Endothelial cell of umbilical vein (primary cell): ENCODE measurements at regions not wholly inside any gene's neighbourhood (a gene's known extent, or its start where the extent isn't known, plus 50 kb on each side); places are given as distances from the start of the nearest gene placed in this dataset.

Source experiments
- BruUV-seq: library from RNA; stranded (reverse); fragments of 400-500 nt; replicated peaks from 2 replicates; lab custom pipeline; 2021; lab: Mats Ljungman, UMichigan
- CTCF ChIA-PET: fragments of 300-600, 350-600 bp; sonication (Branson Sonifier 250); formaldehyde crosslinking; loops from one replicate; lab custom pipeline; 2021; ENCODE audit warnings: antibody characterized with exemption, inconsistent platforms; lab: Charles Lee
- POLR2A ChIA-PET: fragments of 300-600, 350-600 bp; sonication (Branson Sonifier 250); formaldehyde crosslinking; loops from one replicate; lab custom pipeline; 2021; ENCODE audit warnings: antibody characterized with exemption, inconsistent platforms; lab: Charles Lee
- DNase-seq: peaks from one replicate; pipeline ENCODE4 v3.0.0-alpha.2; 2011; ENCODE audit warnings: low read depth, low spot score
- FAIRE-seq: peaks from 2 replicates; lab custom pipeline; 2011; peaks lifted over from hg19 to GRCh38; lab: Jason Lieb, UNC
- H2AFZ ChIP-seq: 2 replicates; pipeline ENCODE4 v1.6.0; 2012; ENCODE audit warnings: low read depth, low read length, control low read depth, inconsistent platforms
- H3K27ac ChIP-seq: 2 replicates; pipeline ENCODE4 v1.5.1; 2011; ENCODE audit warnings: low read depth, mild to moderate bottlenecking, control low read depth, low read length, moderate library complexity; ENCODE audit not compliant: insufficient read depth
- H3K27me3 ChIP-seq, 2 experiments: 2 replicates each; pipeline versions ENCODE4 v1.6.0 to v1.6.1; 2011; ENCODE audit warnings: low read length in 2 of 2, mixed read lengths in 1 of 2; ENCODE audit not compliant: control insufficient read depth in 2 of 2, insufficient read depth in 2 of 2
- H3K36me3 ChIP-seq, 2 experiments: 2 replicates in 1 of 2; 3 replicates in 1 of 2; pipeline ENCODE4 v1.5.1; 2011; ENCODE audit warnings: low read length in 2 of 2, mild to moderate bottlenecking in 1 of 2, moderate library complexity in 1 of 2; ENCODE audit not compliant: control insufficient read depth in 2 of 2, insufficient read depth in 2 of 2; ENCODE audit errors: extremely low read depth in 1 of 2
- H3K4me1 ChIP-seq: 3 replicates; pipeline ENCODE4 v1.5.1; 2011; ENCODE audit warnings: mild to moderate bottlenecking, low read length; ENCODE audit not compliant: control insufficient read depth, insufficient read depth; ENCODE audit errors: extremely low read depth
- H3K4me2 ChIP-seq: 2 replicates; pipeline ENCODE4 v1.6.1; 2011; ENCODE audit warnings: low read length, control low read depth, mixed read lengths; ENCODE audit not compliant: insufficient read depth
- H3K4me3 ChIP-seq, 3 experiments: fragments of 200-600 bp in 1 of 3; sonication (generic), shearing (Covaris generic) in 1 of 3; replicated peaks in 1 of 3; 2 replicates each; pipeline ENCODE4 v1.5.1; 2011 to 2016; ENCODE audit warnings: control low read depth in 3 of 3, low read length in 3 of 3, mild to moderate bottlenecking in 2 of 3, inconsistent platforms in 1 of 3, low read depth in 1 of 3, moderate library complexity in 1 of 3; ENCODE audit not compliant: insufficient read depth in 1 of 3
- H3K79me2 ChIP-seq: 2 replicates; pipeline ENCODE4 v1.6.0; 2012; ENCODE audit warnings: low read length, inconsistent platforms; ENCODE audit not compliant: control insufficient read depth, insufficient read depth
- H3K9ac ChIP-seq: replicated peaks from 2 replicates; pipeline ENCODE3; 2011; ENCODE audit warnings: low read length, control low read depth; ENCODE audit not compliant: insufficient read depth; ENCODE audit errors: extremely low read depth
- H3K9me1 ChIP-seq: replicated peaks from 3 replicates; pipeline ENCODE4 v1.6.0; 2011; ENCODE audit warnings: mild to moderate bottlenecking, low read length; ENCODE audit not compliant: control insufficient read depth, insufficient read depth; ENCODE audit errors: extremely low read depth
- H3K9me3 ChIP-seq: replicated peaks from 2 replicates; pipeline ENCODE4 v1.5.1; 2012; ENCODE audit warnings: low read length, inconsistent platforms; ENCODE audit not compliant: control insufficient read depth, insufficient read depth
- H4K20me1 ChIP-seq: replicated peaks from 2 replicates; pipeline ENCODE3; 2011; ENCODE audit warnings: mild to moderate bottlenecking, low read length; ENCODE audit not compliant: control insufficient read depth, insufficient read depth; ENCODE audit errors: extremely low read depth
- EZH2 ChIP-seq: IDR thresholded peaks from 2 replicates; pipeline ENCODE4 v1.6.1; 2012; ENCODE audit warnings: borderline replicate concordance, low read depth, mild to moderate bottlenecking, moderate library complexity, low read length, inconsistent platforms; ENCODE audit not compliant: severe bottlenecking
- FOS ChIP-seq: IDR thresholded peaks from 2 replicates; pipeline ENCODE4 v1.6.1; 2011; ENCODE audit warnings: mild to moderate bottlenecking, low read length, moderate library complexity, borderline replicate concordance; ENCODE audit not compliant: insufficient read depth
- GATA2 ChIP-seq: IDR thresholded peaks from 2 replicates; pipeline ENCODE4 v1.7.0; 2011; ENCODE audit warnings: low read depth, mild to moderate bottlenecking, moderate library complexity, mixed read lengths, low read length; ENCODE audit not compliant: insufficient read length, insufficient read depth
- JUN ChIP-seq: IDR thresholded peaks from 2 replicates; pipeline ENCODE4 v1.6.1; 2011; ENCODE audit warnings: borderline replicate concordance, low read depth; ENCODE audit not compliant: insufficient read length, insufficient read depth
- MYC ChIP-seq: IDR thresholded peaks from one replicate; pipeline ENCODE4 v1.6.1; 2011; ENCODE audit warnings: mild to moderate bottlenecking, low read depth, low read length
- POLR2A ChIP-seq: IDR thresholded peaks from 2 replicates; pipeline ENCODE4 v1.6.1; 2012; ENCODE audit warnings: low read depth, mild to moderate bottlenecking, control low read depth, low read length
- POLR2AphosphoS5 ChIP-seq: IDR thresholded peaks from 2 replicates; pipeline ENCODE4 v1.6.1; 2012; ENCODE audit warnings: low read depth, mild to moderate bottlenecking, control low read depth, low read length, moderate library complexity; ENCODE audit not compliant: insufficient read depth
- dilution Hi-C: fragments of 300-500 bp; cut with MboI; formaldehyde crosslinking; loops from one replicate; pipeline ENCODE4 v1.15.0; 2019; ENCODE audit warnings: low sequenced_read_pairs; ENCODE audit not compliant: extremely low pct_ligation_motif_present
- intact Hi-C: fragments of 100-400 bp; cut with micrococcal nuclease; formaldehyde crosslinking; loops from one replicate; pipeline ENCODE4 v1.10.0; 2022
- TF ChIP-seq, protein P1 (sequence below), 2 donors: IDR thresholded peaks; 1 replicate in 1 of 2; 2 replicates in 1 of 2; pipeline ENCODE4 v1.5.1; 2011; ENCODE audit warnings: low read length in 2 of 2, mild to moderate bottlenecking in 2 of 2, moderate library complexity in 2 of 2, control low read depth in 1 of 2, inconsistent platforms in 1 of 2, low read depth in 1 of 2; ENCODE audit not compliant: insufficient read depth in 1 of 2; ENCODE audit errors: extremely low read depth in 1 of 2
- TF ChIP-seq, protein P2 (sequence below): IDR thresholded peaks from 2 replicates; pipeline ENCODE4 v1.6.1; 2011; ENCODE audit not compliant: insufficient read depth, insufficient read length

- intact Hi-C loops (no loop called here), dilution Hi-C loops (no loop called here)
- BruUV-seq = no TSS peak
- TF ChIP-seq, protein P1, sequence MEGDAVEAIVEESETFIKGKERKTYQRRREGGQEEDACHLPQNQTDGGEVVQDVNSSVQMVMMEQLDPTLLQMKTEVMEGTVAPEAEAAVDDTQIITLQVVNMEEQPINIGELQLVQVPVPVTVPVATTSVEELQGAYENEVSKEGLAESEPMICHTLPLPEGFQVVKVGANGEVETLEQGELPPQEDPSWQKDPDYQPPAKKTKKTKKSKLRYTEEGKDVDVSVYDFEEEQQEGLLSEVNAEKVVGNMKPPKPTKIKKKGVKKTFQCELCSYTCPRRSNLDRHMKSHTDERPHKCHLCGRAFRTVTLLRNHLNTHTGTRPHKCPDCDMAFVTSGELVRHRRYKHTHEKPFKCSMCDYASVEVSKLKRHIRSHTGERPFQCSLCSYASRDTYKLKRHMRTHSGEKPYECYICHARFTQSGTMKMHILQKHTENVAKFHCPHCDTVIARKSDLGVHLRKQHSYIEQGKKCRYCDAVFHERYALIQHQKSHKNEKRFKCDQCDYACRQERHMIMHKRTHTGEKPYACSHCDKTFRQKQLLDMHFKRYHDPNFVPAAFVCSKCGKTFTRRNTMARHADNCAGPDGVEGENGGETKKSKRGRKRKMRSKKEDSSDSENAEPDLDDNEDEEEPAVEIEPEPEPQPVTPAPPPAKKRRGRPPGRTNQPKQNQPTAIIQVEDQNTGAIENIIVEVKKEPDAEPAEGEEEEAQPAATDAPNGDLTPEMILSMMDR (IDR thresholded peaks at IDR 0.05; ENCODE audit: extremely low read depth in 1 of 2, insufficient read depth in 1 of 2, low read depth in 1 of 2, low read length in 2 of 2) = no peak
- no peak for TF ChIP-seq FOS
- TF ChIP-seq MYC = no peak
- TF ChIP-seq POLR2AphosphoS5 = no peak
- no peak for TF ChIP-seq GATA2
- TF ChIP-seq, protein P2, sequence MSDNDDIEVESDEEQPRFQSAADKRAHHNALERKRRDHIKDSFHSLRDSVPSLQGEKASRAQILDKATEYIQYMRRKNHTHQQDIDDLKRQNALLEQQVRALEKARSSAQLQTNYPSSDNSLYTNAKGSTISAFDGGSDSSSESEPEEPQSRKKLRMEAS = no peak
- TF ChIP-seq JUN = no peak
- TF ChIP-seq EZH2 = no peak
- TF ChIP-seq POLR2A = no peak
- H3K4me3 ChIP-seq = no peak overlapping the region
- DNase-seq (no peak), FAIRE-seq (no peak)
- ChIA-PET CTCF (no interaction called here), POLR2A (no interaction called here)
- no peak overlapping the region for H2AFZ ChIP-seq
- H3K79me2 ChIP-seq = no peaks in the 10 kb centered on the region
- H3K9me3 ChIP-seq = peaks cover 2% of the 10 kb centered on the region
- H4K20me1 ChIP-seq = no peaks in the 10 kb centered on the region
- H3K4me1 ChIP-seq = no peaks in the 10 kb centered on the region
- no peaks in the 10 kb centered on the region for H3K9me1 ChIP-seq
- no peaks in the 10 kb centered on the region for H3K27me3 ChIP-seq
- no peaks in the 10 kb centered on the region for H3K36me3 ChIP-seq
- no peak overlapping the region for H3K4me2 ChIP-seq
- no peak overlapping the region for H3K9ac ChIP-seq
- no peak overlapping the region for H3K27ac ChIP-seq
Measured at GRCh38 chr11:38460429-38460828, 1862.4 kb upstream of the RAG2 start.
